MM.1S (cell line): ENCODE measurements at regions not wholly inside any gene's neighbourhood (a gene's known extent, or its start where the extent isn't known, plus 50 kb on each side); places are given as distances from the start of the nearest gene placed in this dataset.

Source experiments
- CTCF ChIP-seq: fragments of 300-600 bp; sonication (generic); IDR thresholded peaks from 2 replicates; pipeline ENCODE4 v1.5.1; 2016; ENCODE audit warnings: antibody characterized with exemption, low read length, mixed read lengths
- EZH2phosphoT487 ChIP-seq: fragments of 300-600 bp; sonication (generic); IDR thresholded peaks from 2 replicates; pipeline ENCODE4 v1.6.1; 2018; ENCODE audit warnings: antibody characterized with exemption, low read length

DNA sequence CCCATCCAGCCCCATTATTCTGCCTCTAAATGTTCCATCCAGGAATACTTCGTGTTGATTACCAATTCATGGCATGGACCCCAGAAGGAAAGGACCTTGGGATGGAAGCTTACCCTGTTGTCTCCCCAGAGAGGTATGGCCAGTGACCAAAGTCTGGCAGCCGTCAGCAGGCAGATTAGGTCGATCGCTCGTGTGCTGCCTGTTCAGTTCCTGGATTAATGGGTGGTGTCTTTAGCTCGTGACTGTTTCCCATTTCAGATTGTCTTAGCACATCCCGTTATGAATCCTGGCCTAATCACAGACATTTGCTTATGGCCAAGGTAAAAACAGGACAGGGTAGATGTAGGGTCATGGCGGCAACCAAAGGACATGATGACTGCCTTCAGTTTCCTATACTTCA lies 122.9 kb upstream of the NTF3 start:
- no peak for TF ChIP-seq CTCF
- no peak for TF ChIP-seq EZH2phosphoT487
